ENCODE measurements at regions not wholly inside any gene's neighbourhood (a gene's known extent, or its start where the extent isn't known, plus 50 kb on each side); places are given as distances from the start of the nearest gene placed in this dataset.

- in situ Hi-C loops (cut with MboI; ENCODE audit: low pct_unique_long_range_greater_than_20kb, low sequenced_read_pairs, unreplicated experiment), result no loop called here
- DNase-seq (ENCODE audit: low spot score), result no peak
Measured at GRCh38 chr15:87349181-87349580, 907.4 kb downstream of the NTRK3 start.

GRCh38 chr15:87348746-87349145 is 907.8 kb downstream of the NTRK3 start:
- TF ChIP-seq CTCF (IDR thresholded peaks at IDR 0.05; ENCODE audit: extremely low read depth, insufficient read depth, missing control alignments), result no peak
- in situ Hi-C loops (cut with MboI; ENCODE audit: low pct_unique_long_range_greater_than_20kb, low sequenced_read_pairs, unreplicated experiment), result no loop called here
- no peak for DNase-seq (ENCODE audit: low spot score)

More at GRCh38 chr15:87349181-87349580, 907.4 kb downstream of the NTRK3 start:
- TF ChIP-seq CTCF (IDR thresholded peaks at IDR 0.05; ENCODE audit: extremely low read depth, insufficient read depth, missing control alignments), result no peak

- DNase-seq (ENCODE audit: low spot score), result no peak
- in situ Hi-C loops (cut with MboI; ENCODE audit: low pct_unique_long_range_greater_than_20kb, low sequenced_read_pairs, unreplicated experiment), result no loop called here
- no peak for TF ChIP-seq CTCF (IDR thresholded peaks at IDR 0.05; ENCODE audit: extremely low read depth, insufficient read depth, missing control alignments)
Measured at GRCh38 chr15:87347806-87348515, 908.6 kb downstream of the NTRK3 start.

GRCh38 chr15:87345961-87346360 is 910.6 kb downstream of the NTRK3 start:
- no peak for TF ChIP-seq CTCF (IDR thresholded peaks at IDR 0.05; ENCODE audit: extremely low read depth, insufficient read depth, missing control alignments)
- DNase-seq (ENCODE audit: low spot score), result no peak
- in situ Hi-C loops (cut with MboI; ENCODE audit: low pct_unique_long_range_greater_than_20kb, low sequenced_read_pairs, unreplicated experiment), result no loop called here

GRCh38 chr15:87343966-87344365 is 912.6 kb downstream of the NTRK3 start:
- TF ChIP-seq CTCF (IDR thresholded peaks at IDR 0.05; ENCODE audit: extremely low read depth, insufficient read depth, missing control alignments), result no peak

GRCh38 chr15:87340370-87340769 is 916.2 kb downstream of the NTRK3 start:
- no peak for DNase-seq (ENCODE audit: low spot score)
- no peak for TF ChIP-seq CTCF (IDR thresholded peaks at IDR 0.05; ENCODE audit: extremely low read depth, insufficient read depth, missing control alignments)
- in situ Hi-C loops (cut with MboI; ENCODE audit: low pct_unique_long_range_greater_than_20kb, low sequenced_read_pairs, unreplicated experiment), result no loop called here

More at GRCh38 chr15:87343966-87344365, 912.6 kb downstream of the NTRK3 start:
- DNase-seq (ENCODE audit: low spot score), result no peak
- in situ Hi-C loops (cut with MboI; ENCODE audit: low pct_unique_long_range_greater_than_20kb, low sequenced_read_pairs, unreplicated experiment), result no loop called here
